Stomach (tissue), 8 donors: ENCODE measurements at regions not wholly inside any gene's neighbourhood (a gene's known extent, or its start where the extent isn't known, plus 50 kb on each side); places are given as distances from the start of the nearest gene placed in this dataset.

Experiments used
- DNase-seq, 2 donors: peaks; one replicate each; pipeline versions ENCODE4 v3.0.0 to v3.0.0-alpha.2; 2013 to 2019
- H3K27ac ChIP-seq, 5 donors: fragments of 200-600 bp in 4 of 5; sonication (generic) in 4 of 5; one replicate each; pipeline ENCODE4 v1.5.1; 2013 to 2019; ENCODE audit warnings: mild to moderate bottlenecking in 1 of 5, moderate library complexity in 1 of 5
- H3K27me3 ChIP-seq, 3 donors: fragments of 200-600 bp; sonication (generic); one replicate each; pipeline ENCODE4 v1.5.1; 2017 to 2019; ENCODE audit warnings: mixed run types in 1 of 3
- H3K36me3 ChIP-seq, 4 donors: fragments of 200-600 bp; sonication (generic); 1 replicate in 3 of 4; 2 replicates in 1 of 4; pipeline ENCODE4 v1.5.1; 2016 to 2019
- H3K4me1 ChIP-seq, 4 donors: fragments of 200-600 bp; sonication (generic); one replicate each; pipeline ENCODE4 v1.5.1; 2016 to 2019
- H3K4me3 ChIP-seq, 4 donors: fragments of 200-600 bp; sonication (generic) in 3 of 4; one replicate each; pipeline ENCODE4 v1.5.1; 2016 to 2019; ENCODE audit warnings: mild to moderate bottlenecking in 1 of 4
- H3K9me3 ChIP-seq, 4 donors: fragments of 200-600 bp; sonication (generic); one replicate each; pipeline ENCODE4 v1.5.1; 2016 to 2019
- CTCF ChIP-seq, 7 experiments: fragments of 450-650 bp in 4 of 7; fragments of 200-600 bp in 3 of 7; sonication (generic) in 3 of 7; IDR thresholded peaks; one replicate each; pipeline ENCODE4 v1.5.1; 2016 to 2019; ENCODE audit warnings: antibody characterized with exemption in 7 of 7, control low read depth in 2 of 7, mild to moderate bottlenecking in 1 of 7
- EP300 ChIP-seq: sonication (generic); formaldehyde crosslinking; IDR thresholded peaks from one replicate; pipeline ENCODE4 v1.6.1; 2017; ENCODE audit warnings: antibody characterized with exemption
- POLR2A ChIP-seq, 4 donors: fragments of 450-650 bp; IDR thresholded peaks; one replicate each; pipeline ENCODE4 v1.6.1; 2016; ENCODE audit warnings: antibody characterized with exemption in 4 of 4, control low read depth in 2 of 4, mild to moderate bottlenecking in 1 of 4, moderate library complexity in 1 of 4
- POLR2AphosphoS5 ChIP-seq, 3 donors: sonication (generic); formaldehyde crosslinking; IDR thresholded peaks; one replicate each; pipeline ENCODE4 v1.6.1; 2016; ENCODE audit warnings: antibody characterized with exemption in 3 of 3
- WGBS, 5 donors: extraction: QIAGEN DNeasy Blood & Tissue Kit in 3 of 5; methylation state at CpG; one replicate each; pipeline versions ENCODE4 v1.1.5 to v1.1.7; 2013 to 2018; 5-methylcytosine and 5-hydroxymethylcytosine counted together
- intact Hi-C: fragments of 100-400 bp; cut with DNase I; formaldehyde crosslinking; loops from one replicate; pipeline ENCODE4 v1.15.1; 2023; ENCODE audit warnings: low total_unique reads
- donor health status: healthy with polysubstance abuse.
- donor health status: Bipolar disorder and iron deficiency.
- donor health status: healthy.

DNA sequence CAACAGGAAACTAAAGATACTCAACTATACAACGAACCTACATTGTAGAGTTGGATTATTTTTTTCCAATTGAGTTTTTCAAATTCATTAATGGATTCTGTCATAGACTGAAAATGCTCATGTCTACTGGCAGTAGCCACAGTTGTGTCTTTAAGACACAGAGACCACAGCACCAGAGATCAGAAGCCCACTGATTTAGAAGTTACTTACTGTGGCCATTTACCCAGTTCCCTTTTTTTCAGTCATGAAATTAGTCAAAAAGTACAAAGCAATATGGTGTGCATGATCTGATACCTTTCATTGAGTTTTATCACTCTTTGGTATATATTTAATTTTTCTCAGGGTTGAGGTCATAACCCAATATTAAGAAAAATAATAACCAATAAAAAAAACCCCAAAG is 1640.2 kb upstream of the WWC1 start:
- no peak overlapping the region for H3K27ac ChIP-seq
- peaks cover 0 to 5% (median 0%) of the 10 kb centered on the region in 4 donors for H3K9me3 ChIP-seq
- no peak overlapping the region for H3K4me3 ChIP-seq
- TF ChIP-seq POLR2AphosphoS5 (IDR thresholded peaks at IDR 0.05) (no peak), POLR2A (IDR thresholded peaks at IDR 0.05) (no peak), CTCF (IDR thresholded peaks at IDR 0.05) (no peak), EP300 (no peak)
- no peaks in the 10 kb centered on the region for H3K36me3 ChIP-seq
- no peak for DNase-seq
- intact Hi-C loops: no loop called here
- H3K27me3 ChIP-seq: no peaks in the 10 kb centered on the region
- 56 to 75% (median 61%) methylated on average over 1 of the region's 1 CpG for WGBS, 5 donors
- no peaks in the 10 kb centered on the region for H3K4me1 ChIP-seq

DNA sequence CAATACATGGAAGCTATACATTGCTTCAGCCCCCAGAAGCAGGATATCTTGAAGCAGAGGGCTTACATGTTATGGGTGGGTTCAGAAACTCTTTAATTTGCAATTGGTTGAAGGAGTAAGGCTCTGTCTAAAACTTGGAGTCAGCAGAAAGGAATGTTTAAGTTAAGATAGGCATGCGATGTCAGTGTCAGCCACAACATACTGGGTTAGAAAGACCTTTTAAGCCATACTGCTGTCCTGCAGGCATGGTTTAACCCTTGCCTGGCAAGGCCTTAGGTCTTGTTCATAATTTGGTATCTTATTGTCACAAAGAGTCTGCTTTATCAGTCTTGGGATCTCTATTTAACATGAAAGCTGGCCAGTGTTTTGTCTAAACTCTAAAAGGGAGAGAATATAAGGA is 1619.6 kb upstream of the WWC1 start:
- no peak overlapping the region for H3K27ac ChIP-seq
- H3K4me3 ChIP-seq: no peak overlapping the region
- no peaks in the 10 kb centered on the region for H3K36me3 ChIP-seq
- no peaks in the 10 kb centered on the region for H3K27me3 ChIP-seq
- TF ChIP-seq EP300 (no peak), CTCF (IDR thresholded peaks at IDR 0.05) (no peak), POLR2A (IDR thresholded peaks at IDR 0.05) (no peak), POLR2AphosphoS5 (IDR thresholded peaks at IDR 0.05) (no peak)
- WGBS, 5 donors: 8 to 28% (median 19%) methylated on average over 1 of the region's 1 CpG
- peaks cover 0 to 12% (median 0%) of the 10 kb centered on the region in 4 donors for H3K9me3 ChIP-seq
- H3K4me1 ChIP-seq: no peaks in the 10 kb centered on the region
- no peak for DNase-seq
- intact Hi-C loops: no loop called here

- TF ChIP-seq EP300 (no peak), CTCF (IDR thresholded peaks at IDR 0.05) (no peak), POLR2A (IDR thresholded peaks at IDR 0.05) (no peak), POLR2AphosphoS5 (IDR thresholded peaks at IDR 0.05) (no peak)
- Histone ChIP-seq H3K27me3 (no peaks in the 10 kb centered on the region), H3K27ac (no peak overlapping the region), H3K36me3 (no peaks in the 10 kb centered on the region), H3K4me3 (no peak overlapping the region), H3K9me3 (peaks cover 0 to 12% (median 0%) of the 10 kb centered on the region in 4 donors), H3K4me1 (no peaks in the 10 kb centered on the region)
- intact Hi-C loops: no loop called here
- no peak for DNase-seq
- 65 to 89% (median 80%) methylated on average over 1 of the region's 1 CpG for WGBS, 5 donors
Measured at GRCh38 chr5:166672431-166672830, 1619.0 kb upstream of the WWC1 start.

DNA sequence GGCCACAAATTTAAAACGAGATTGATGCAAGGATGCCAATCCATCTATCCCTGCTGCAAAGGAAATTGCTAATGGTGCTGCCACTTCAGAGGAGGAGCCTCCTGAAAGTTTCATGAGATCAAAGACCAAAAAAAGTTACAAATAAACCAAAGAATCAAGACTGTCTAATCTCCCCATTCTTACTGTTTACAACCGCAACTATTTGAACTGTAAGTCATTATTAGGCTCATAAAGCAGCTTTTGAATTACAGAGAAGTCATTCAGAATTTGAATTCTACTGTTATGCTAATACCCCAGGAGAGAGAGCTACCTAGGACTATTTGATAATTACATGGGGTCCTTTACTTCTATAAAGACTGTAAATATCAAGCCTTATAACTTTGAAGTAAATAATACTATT is 1613.6 kb upstream of the WWC1 start:
- H3K27ac ChIP-seq: no peak overlapping the region
- TF ChIP-seq CTCF (IDR thresholded peaks at IDR 0.05) (no peak), EP300 (no peak), POLR2AphosphoS5 (IDR thresholded peaks at IDR 0.05) (no peak), POLR2A (IDR thresholded peaks at IDR 0.05) (no peak)
- intact Hi-C loops: no loop called here
- no peak overlapping the region for H3K4me3 ChIP-seq
- H3K27me3 ChIP-seq: no peaks in the 10 kb centered on the region
- no peak for DNase-seq
- H3K4me1 ChIP-seq: no peaks in the 10 kb centered on the region
- WGBS, 5 donors: 18 to 48% (median 38%) methylated on average over 2 of the region's 2 CpGs
- H3K9me3 ChIP-seq: peaks cover 0 to 30% (median 0%) of the 10 kb centered on the region in 4 donors
- no peaks in the 10 kb centered on the region for H3K36me3 ChIP-seq
